Loucy (cell line): ENCODE measurements at regions not wholly inside any gene's neighbourhood (a gene's known extent, or its start where the extent isn't known, plus 50 kb on each side); places are given as distances from the start of the nearest gene placed in this dataset.

ENCODE experiments used
- H2AFZ ChIP-seq: fragments of 200-600 bp; sonication (generic); 2 replicates; pipeline ENCODE4 v1.6.0; 2016; ENCODE audit warnings: antibody characterized with exemption, mild to moderate bottlenecking, low read length, moderate library complexity
- H3F3A ChIP-seq: fragments of 200-600 bp; 2 replicates; pipeline ENCODE4 v1.6.0; 2016; ENCODE audit warnings: antibody characterized with exemption, low read depth, mild to moderate bottlenecking
- H3K27me3 ChIP-seq: fragments of 200-600 bp; sonication (generic); 2 replicates; pipeline ENCODE4 v1.6.1; 2014; ENCODE audit warnings: low read length, mild to moderate bottlenecking; ENCODE audit not compliant: insufficient read depth, poor library complexity, severe bottlenecking
- H3K36me3 ChIP-seq: fragments of 200-600 bp; sonication (generic); 2 replicates; pipeline ENCODE4 v1.6.1; 2016; ENCODE audit warnings: low read length; ENCODE audit not compliant: insufficient read depth
- H3K4me1 ChIP-seq: fragments of 200-600 bp; sonication (generic); 2 replicates; pipeline ENCODE4 v1.5.1; 2014; ENCODE audit warnings: low read length, mild to moderate bottlenecking; ENCODE audit not compliant: insufficient read depth, poor library complexity, severe bottlenecking
- H3K4me2 ChIP-seq: fragments of 200-600 bp; sonication (generic); 2 replicates; pipeline ENCODE4 v1.6.0; 2014; ENCODE audit warnings: antibody characterized with exemption, low read length, low read depth, mild to moderate bottlenecking; ENCODE audit not compliant: poor library complexity, severe bottlenecking
- H3K4me3 ChIP-seq: fragments of 200-600 bp; sonication (generic); 2 replicates; pipeline ENCODE4 v1.5.1; 2014; ENCODE audit warnings: low read length, mild to moderate bottlenecking, mixed read lengths; ENCODE audit not compliant: poor library complexity, severe bottlenecking
- H3K79me2 ChIP-seq: fragments of 200-600 bp; sonication (generic); 2 replicates; pipeline ENCODE4 v1.6.1; 2014; ENCODE audit warnings: low read length; ENCODE audit not compliant: insufficient read depth
- H3K9ac ChIP-seq: fragments of 200-600 bp; sonication (generic); 2 replicates; pipeline ENCODE4 v1.6.0; 2014; ENCODE audit warnings: mild to moderate bottlenecking, low read depth, low read length, moderate library complexity; ENCODE audit not compliant: poor library complexity, severe bottlenecking
- H3K9me2 ChIP-seq: fragments of 200-600 bp; sonication (generic); replicated peaks from 2 replicates; pipeline ENCODE4 v1.6.1; 2016; ENCODE audit warnings: low read depth, low read length, mixed read lengths
- H3K9me3 ChIP-seq: fragments of 200-600 bp; sonication (generic); 2 replicates; pipeline ENCODE4 v1.6.1; 2014; ENCODE audit warnings: mild to moderate bottlenecking, antibody characterized with exemption, low read length, low read depth; ENCODE audit not compliant: insufficient read depth
- H4K20me1 ChIP-seq: fragments of 200-600 bp; sonication (generic); 2 replicates; pipeline ENCODE4 v1.6.0; 2014; ENCODE audit warnings: antibody characterized with exemption, low read length, mild to moderate bottlenecking; ENCODE audit not compliant: insufficient read depth, poor library complexity, severe bottlenecking
- CTCF ChIP-seq: fragments of 200-600 bp; sonication (generic); conservative IDR thresholded peaks from 2 replicates; pipeline ENCODE4 v1.5.1; 2014; ENCODE audit warnings: mild to moderate bottlenecking, antibody characterized with exemption, low read length
- EZH2phosphoT487 ChIP-seq: fragments of 200-600 bp; IDR thresholded peaks from 2 replicates; pipeline ENCODE4 v1.6.1; 2018; ENCODE audit warnings: antibody characterized with exemption, mild to moderate bottlenecking, moderate library complexity, borderline replicate concordance

- Histone ChIP-seq H3K4me3 (no peak overlapping the region), H3K36me3 (no peaks in the 10 kb centered on the region), H3F3A (no peaks in the 10 kb centered on the region), H4K20me1 (no peaks in the 10 kb centered on the region), H3K9ac (no peak overlapping the region), H3K79me2 (no peaks in the 10 kb centered on the region), H2AFZ (no peak overlapping the region), H3K9me3 (no peaks in the 10 kb centered on the region), H3K27me3 (no peaks in the 10 kb centered on the region), H3K4me1 (no peaks in the 10 kb centered on the region), H3K9me2 (no peaks in the 10 kb centered on the region; the same call in 1 of the 2 replicates), H3K4me2 (no peak overlapping the region)
- TF ChIP-seq EZH2phosphoT487, result no peak
- TF ChIP-seq CTCF, result no peak
Observed at GRCh38 chr2:217448860-217449259, 553.9 kb downstream of the TNS1 start.

- Histone ChIP-seq H3F3A (no peaks in the 10 kb centered on the region), H3K4me1 (no peaks in the 10 kb centered on the region), H3K9me2 (no peaks in the 10 kb centered on the region), H4K20me1 (no peaks in the 10 kb centered on the region), H3K4me2 (no peak overlapping the region), H3K4me3 (no peak overlapping the region), H3K9ac (no peak overlapping the region), H3K79me2 (no peaks in the 10 kb centered on the region), H3K27me3 (no peaks in the 10 kb centered on the region), H3K36me3 (no peaks in the 10 kb centered on the region), H2AFZ (no peak overlapping the region), H3K9me3 (no peaks in the 10 kb centered on the region)
- no peak for TF ChIP-seq EZH2phosphoT487
- no peak for TF ChIP-seq CTCF
Observed at GRCh38 chr2:217445723-217446122, 557.1 kb downstream of the TNS1 start.

- Histone ChIP-seq H2AFZ (no peak overlapping the region), H3K27me3 (no peaks in the 10 kb centered on the region), H3K9me2 (no peaks in the 10 kb centered on the region), H3K9me3 (no peaks in the 10 kb centered on the region), H3K36me3 (no peaks in the 10 kb centered on the region), H3F3A (no peaks in the 10 kb centered on the region), H3K4me1 (peaks cover 4% of the 10 kb centered on the region), H3K4me2 (no peak overlapping the region), H3K79me2 (no peaks in the 10 kb centered on the region), H3K4me3 (no peak overlapping the region), H4K20me1 (no peaks in the 10 kb centered on the region), H3K9ac (no peak overlapping the region)
- TF ChIP-seq CTCF (no peak), EZH2phosphoT487 (no peak)
Observed at GRCh38 chr2:217444932-217445331, 557.9 kb downstream of the TNS1 start.
